Hepatocyte (in vitro differentiated cells): ENCODE measurements at regions not wholly inside any gene's neighbourhood (a gene's known extent, or its start where the extent isn't known, plus 50 kb on each side); places are given as distances from the start of the nearest gene placed in this dataset.
A peak's percentile ranks its signal among the peaks of the same experiment; 100 is the strongest.

Source experiments
- DNase-seq: peaks from one replicate; pipeline ENCODE4 v3.0.0-alpha.2; 2016; ENCODE audit warnings: low spot score
- H2AFZ ChIP-seq: fragments of 200-600 bp; sonication (generic); 2 replicates; pipeline ENCODE4 v1.6.0; 2016; ENCODE audit warnings: antibody characterized with exemption, mild to moderate bottlenecking
- H3K27ac ChIP-seq: fragments of 200-600 bp; sonication (generic); 2 replicates; pipeline ENCODE4 v1.5.1; 2016; ENCODE audit warnings: mild to moderate bottlenecking
- H3K27me3 ChIP-seq: fragments of 200-600 bp; sonication (generic); 2 replicates; pipeline ENCODE4 v1.6.1; 2016
- H3K36me3 ChIP-seq: fragments of 200-600 bp; sonication (generic); replicated peaks from 2 replicates; pipeline ENCODE4 v1.5.1; 2016; ENCODE audit warnings: low read depth; ENCODE audit not compliant: insufficient read depth
- H3K4me1 ChIP-seq: fragments of 200-600 bp; sonication (generic); 2 replicates; pipeline ENCODE4 v1.5.1; 2016; ENCODE audit warnings: mild to moderate bottlenecking, moderate library complexity; ENCODE audit not compliant: insufficient read depth
- H3K4me2 ChIP-seq: fragments of 200-600 bp; sonication (generic); 2 replicates; pipeline ENCODE4 v1.6.0; 2016
- H3K4me3 ChIP-seq: fragments of 200-600 bp; sonication (generic); 2 replicates; pipeline ENCODE4 v1.5.1; 2016; ENCODE audit warnings: mild to moderate bottlenecking
- H3K79me2 ChIP-seq: fragments of 200-600 bp; sonication (generic); 2 replicates; pipeline ENCODE4 v1.6.0; 2017; ENCODE audit warnings: mild to moderate bottlenecking
- H3K9me2 ChIP-seq: fragments of 200-600 bp; sonication (generic); replicated peaks from 2 replicates; pipeline ENCODE4 v1.6.0; 2017; ENCODE audit warnings: mild to moderate bottlenecking; ENCODE audit not compliant: insufficient read depth
- H3K9me3 ChIP-seq: fragments of 200-600 bp; sonication (generic); 2 replicates; pipeline ENCODE4 v1.5.1; 2016; ENCODE audit warnings: low read depth, mild to moderate bottlenecking
- H4K20me1 ChIP-seq: fragments of 200-600 bp; sonication (generic); 2 replicates; pipeline ENCODE4 v1.6.0; 2016; ENCODE audit warnings: mild to moderate bottlenecking; ENCODE audit not compliant: insufficient read depth, poor library complexity, severe bottlenecking
- EZH2 ChIP-seq: fragments of 200-600 bp; sonication (generic); IDR thresholded peaks from 2 replicates; pipeline ENCODE4 v1.6.1; 2016; ENCODE audit warnings: antibody characterized with exemption, mild to moderate bottlenecking, borderline replicate concordance
- EZH2phosphoT487 ChIP-seq: fragments of 200-600 bp; sonication (generic); IDR thresholded peaks from one replicate; pipeline ENCODE4 v1.6.1; 2018; ENCODE audit warnings: antibody characterized with exemption, mild to moderate bottlenecking, low read depth, moderate library complexity; ENCODE audit not compliant: unreplicated experiment, severe bottlenecking
- WGBS: methylation state at CpG from one replicate; pipeline ENCODE4 v1.1.6; 2016; ENCODE audit warnings: low lambda C conversion rate; ENCODE audit errors: missing lambda C conversion rate; 5-methylcytosine and 5-hydroxymethylcytosine counted together
- TF ChIP-seq, protein P1 (sequence below): fragments of 200-600 bp; sonication (generic); IDR thresholded peaks from 2 replicates; pipeline ENCODE4 v1.5.1; 2016; ENCODE audit warnings: antibody characterized with exemption, mild to moderate bottlenecking; ENCODE audit not compliant: poor library complexity

- TF ChIP-seq, protein P1, sequence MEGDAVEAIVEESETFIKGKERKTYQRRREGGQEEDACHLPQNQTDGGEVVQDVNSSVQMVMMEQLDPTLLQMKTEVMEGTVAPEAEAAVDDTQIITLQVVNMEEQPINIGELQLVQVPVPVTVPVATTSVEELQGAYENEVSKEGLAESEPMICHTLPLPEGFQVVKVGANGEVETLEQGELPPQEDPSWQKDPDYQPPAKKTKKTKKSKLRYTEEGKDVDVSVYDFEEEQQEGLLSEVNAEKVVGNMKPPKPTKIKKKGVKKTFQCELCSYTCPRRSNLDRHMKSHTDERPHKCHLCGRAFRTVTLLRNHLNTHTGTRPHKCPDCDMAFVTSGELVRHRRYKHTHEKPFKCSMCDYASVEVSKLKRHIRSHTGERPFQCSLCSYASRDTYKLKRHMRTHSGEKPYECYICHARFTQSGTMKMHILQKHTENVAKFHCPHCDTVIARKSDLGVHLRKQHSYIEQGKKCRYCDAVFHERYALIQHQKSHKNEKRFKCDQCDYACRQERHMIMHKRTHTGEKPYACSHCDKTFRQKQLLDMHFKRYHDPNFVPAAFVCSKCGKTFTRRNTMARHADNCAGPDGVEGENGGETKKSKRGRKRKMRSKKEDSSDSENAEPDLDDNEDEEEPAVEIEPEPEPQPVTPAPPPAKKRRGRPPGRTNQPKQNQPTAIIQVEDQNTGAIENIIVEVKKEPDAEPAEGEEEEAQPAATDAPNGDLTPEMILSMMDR: no peak
- no peak for TF ChIP-seq EZH2
- no peak for TF ChIP-seq EZH2phosphoT487
- Histone ChIP-seq H3K9me2 (no peaks in the 10 kb centered on the region), H3K4me3 (no peak overlapping the region), H3K27me3 (peaks cover 15% of the 10 kb centered on the region), H3K36me3 (no peaks in the 10 kb centered on the region), H3K9me3 (no peaks in the 10 kb centered on the region), H3K4me1 (peaks cover 3% of the 10 kb centered on the region), H3K79me2 (no peaks in the 10 kb centered on the region), H4K20me1 (no peaks in the 10 kb centered on the region), H3K4me2 (peak overlapping the region; percentile 60), H2AFZ (no peak overlapping the region), H3K27ac (no peak overlapping the region)
- 55% methylated on average over 18 of the region's 18 CpGs for WGBS
- DNase-seq: peak; percentile 37
Observed at GRCh38 chr11:116207421-116208141, 565.2 kb downstream of the BUD13 start.

GRCh38 chr11:116207019-116207418 is 565.8 kb downstream of the BUD13 start:
- Histone ChIP-seq H3K9me2 (no peaks in the 10 kb centered on the region), H3K79me2 (no peaks in the 10 kb centered on the region), H3K36me3 (no peaks in the 10 kb centered on the region), H4K20me1 (no peaks in the 10 kb centered on the region), H3K9me3 (no peaks in the 10 kb centered on the region), H2AFZ (no peak overlapping the region), H3K4me2 (no peak overlapping the region), H3K4me1 (peaks cover 3% of the 10 kb centered on the region), H3K4me3 (no peak overlapping the region), H3K27me3 (peaks cover 15% of the 10 kb centered on the region), H3K27ac (no peak overlapping the region)
- DNase-seq: no peak
- WGBS: 65% methylated on average over 2 of the region's 2 CpGs
- TF ChIP-seq EZH2phosphoT487 (no peak), EZH2 (no peak)
- TF ChIP-seq, protein P1: no peak

DNA sequence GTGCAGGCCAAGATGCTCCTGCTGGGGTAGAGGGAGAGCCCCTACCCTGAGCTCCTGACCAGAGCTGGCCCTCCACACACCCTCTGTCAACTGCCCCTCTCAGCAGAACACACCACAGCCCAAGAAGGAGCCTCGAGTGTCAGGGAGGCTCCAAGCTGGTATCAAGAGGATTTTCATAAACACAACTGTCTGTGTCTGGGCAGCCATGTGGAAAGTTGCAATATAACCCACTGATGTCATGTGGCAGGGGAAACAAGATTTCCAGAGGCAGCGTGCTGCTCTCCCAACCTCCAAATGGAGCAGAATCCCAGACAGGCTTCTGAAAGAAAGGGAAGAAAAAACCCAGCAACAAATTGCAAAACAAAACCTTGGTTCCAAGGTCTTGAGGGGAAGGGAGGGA is 569.9 kb downstream of the BUD13 start:
- Histone ChIP-seq H3K36me3 (no peaks in the 10 kb centered on the region), H3K4me3 (no peak overlapping the region), H3K9me3 (no peaks in the 10 kb centered on the region), H3K27me3 (peaks cover 12% of the 10 kb centered on the region), H3K4me2 (no peak overlapping the region), H4K20me1 (no peaks in the 10 kb centered on the region), H3K9me2 (no peaks in the 10 kb centered on the region), H3K79me2 (no peaks in the 10 kb centered on the region), H3K4me1 (peaks cover 3% of the 10 kb centered on the region), H2AFZ (no peak overlapping the region), H3K27ac (no peak overlapping the region)
- no peak for TF ChIP-seq EZH2
- TF ChIP-seq EZH2phosphoT487: no peak
- no peak for DNase-seq
- 45% methylated on average over 2 of the region's 2 CpGs for WGBS

GRCh38 chr11:116200564-116200963 is 572.2 kb downstream of the BUD13 start:
- Histone ChIP-seq H3K4me3 (no peak overlapping the region), H3K4me2 (no peak overlapping the region), H3K79me2 (no peaks in the 10 kb centered on the region), H3K9me2 (no peaks in the 10 kb centered on the region), H3K36me3 (no peaks in the 10 kb centered on the region), H3K27ac (no peak overlapping the region), H4K20me1 (no peaks in the 10 kb centered on the region), H2AFZ (no peak overlapping the region), H3K27me3 (peaks cover 12% of the 10 kb centered on the region), H3K9me3 (no peaks in the 10 kb centered on the region), H3K4me1 (no peaks in the 10 kb centered on the region)
- TF ChIP-seq, protein P1: no peak
- TF ChIP-seq EZH2phosphoT487 (no peak), EZH2 (no peak)
- WGBS: 89% methylated on average over 8 of the region's 8 CpGs
- no peak for DNase-seq
